Left lung (tissue), 4 donors: ENCODE measurements at regions not wholly inside any gene's neighbourhood (a gene's known extent, or its start where the extent isn't known, plus 50 kb on each side); places are given as distances from the start of the nearest gene placed in this dataset.

Source experiments
- ATAC-seq: fragments of 200-7000 bp; cut with Tn5 transposase; one replicate; pipeline ENCODE4 v1.9.1; 2020; ENCODE audit warnings: moderate library complexity
- DNase-seq, 4 donors: peaks; one replicate each; pipeline ENCODE4 v3.0.0-alpha.2; 2013 to 2020
- H3K27ac ChIP-seq, 2 donors: fragments of 200-600 bp; sonication (generic) in 1 of 2; one replicate each; pipeline versions ENCODE4 v1.5.0 to v1.8.0; 2020 to 2021
- H3K27me3 ChIP-seq, 2 donors: fragments of 200-600 bp; sonication (generic) in 1 of 2; one replicate each; pipeline versions ENCODE4 v1.5.0 to v1.8.0; 2020 to 2021
- H3K36me3 ChIP-seq, 2 donors: fragments of 200-600 bp; sonication (generic) in 1 of 2; one replicate each; pipeline versions ENCODE4 v1.5.0 to v1.8.0; 2020 to 2021
- H3K4me1 ChIP-seq, 2 donors: fragments of 200-600 bp; one replicate each; pipeline ENCODE4 v1.8.0; 2021
- H3K4me3 ChIP-seq, 2 donors: fragments of 200-600 bp; sonication (generic) in 1 of 2; one replicate each; pipeline versions ENCODE4 v1.5.0 to v1.8.0; 2020 to 2021; ENCODE audit warnings: mild to moderate bottlenecking in 1 of 2
- H3K9me3 ChIP-seq, 2 donors: fragments of 200-600 bp; sonication (generic) in 1 of 2; one replicate each; pipeline versions ENCODE4 v1.5.0 to v1.8.0; 2020 to 2021
- CTCF ChIP-seq, 2 donors: fragments of 200-600 bp; sonication (generic) in 1 of 2; IDR thresholded peaks; one replicate each; pipeline versions ENCODE4 v1.5.0 to v1.8.0; 2021; ENCODE audit warnings: antibody characterized with exemption in 2 of 2
- intact Hi-C, 2 donors: fragments of 100-400 bp; cut with DNase I; formaldehyde crosslinking; loops; one replicate each; pipeline versions ENCODE4 v1.11.2 to v1.14.2; 2022
- donor health status: DM: no; HTN: yes; CAD: no.
- donor health status: DM: no; HTN: no; CAD: no.

GRCh38 chr12:41636653-41637052 lies 448.5 kb downstream of the PDZRN4 start:
- DNase-seq: no peak
- no peak for TF ChIP-seq CTCF (IDR thresholded peaks at IDR 0.05)

GRCh38 chr12:41635626-41636364 lies 447.7 kb downstream of the PDZRN4 start:
- H3K27me3 ChIP-seq: no peaks in the 10 kb centered on the region
- DNase-seq: no peak
- no peak overlapping the region for H3K4me3 ChIP-seq
- intact Hi-C loops: no loop called here
- no peaks in the 10 kb centered on the region for H3K4me1 ChIP-seq
- peaks cover 0 to 15% of the 10 kb centered on the region in 2 donors for H3K9me3 ChIP-seq
- no peak for ATAC-seq
- no peak overlapping the region for H3K27ac ChIP-seq
- no peaks in the 10 kb centered on the region for H3K36me3 ChIP-seq
- TF ChIP-seq CTCF (IDR thresholded peaks at IDR 0.05): no peak

More at GRCh38 chr12:41636653-41637052, 448.5 kb downstream of the PDZRN4 start:
- no peak overlapping the region for H3K27ac ChIP-seq
- no peaks in the 10 kb centered on the region for H3K36me3 ChIP-seq
- intact Hi-C loops: no loop called here
- H3K9me3 ChIP-seq: peaks cover 0 to 9% of the 10 kb centered on the region in 2 donors
- no peaks in the 10 kb centered on the region for H3K4me1 ChIP-seq
- no peak overlapping the region for H3K4me3 ChIP-seq
- no peaks in the 10 kb centered on the region for H3K27me3 ChIP-seq
- no peak for ATAC-seq

- ATAC-seq (no peak), DNase-seq (no peak)
- TF ChIP-seq CTCF (IDR thresholded peaks at IDR 0.05): no peak
- H3K27me3 ChIP-seq: no peaks in the 10 kb centered on the region
- no peaks in the 10 kb centered on the region for H3K4me1 ChIP-seq
- no peaks in the 10 kb centered on the region for H3K36me3 ChIP-seq
- intact Hi-C loops: no loop called here
- no peak overlapping the region for H3K27ac ChIP-seq
- H3K4me3 ChIP-seq: no peak overlapping the region
- peaks cover 0 to 25% of the 10 kb centered on the region in 2 donors for H3K9me3 ChIP-seq
These were observed 446.0 kb downstream of the PDZRN4 start for GRCh38 chr12:41634091-41634490.

GRCh38 chr12:41629611-41630010 lies 441.5 kb downstream of the PDZRN4 start:
- H3K9me3 ChIP-seq: peaks cover 0 to 32% of the 10 kb centered on the region in 2 donors
- ATAC-seq (no peak), DNase-seq (no peak)
- H3K4me3 ChIP-seq: no peak overlapping the region
- H3K27me3 ChIP-seq: no peaks in the 10 kb centered on the region
- no peak for TF ChIP-seq CTCF (IDR thresholded peaks at IDR 0.05)
- H3K4me1 ChIP-seq: no peaks in the 10 kb centered on the region
- no peak overlapping the region for H3K27ac ChIP-seq
- no peaks in the 10 kb centered on the region for H3K36me3 ChIP-seq
- intact Hi-C loops: no loop called here

- Histone ChIP-seq H3K9me3 (peaks cover 0 to 33% of the 10 kb centered on the region in 2 donors), H3K4me1 (no peaks in the 10 kb centered on the region), H3K4me3 (no peak overlapping the region), H3K36me3 (no peaks in the 10 kb centered on the region), H3K27ac (no peak overlapping the region), H3K27me3 (no peaks in the 10 kb centered on the region)
- intact Hi-C loops: no loop called here
- TF ChIP-seq CTCF (IDR thresholded peaks at IDR 0.05): no peak
- no peak for ATAC-seq
- DNase-seq: no peak
These were observed 439.4 kb downstream of the PDZRN4 start for GRCh38 chr12:41627476-41627875.
